ENCODE measurements at regions not wholly inside any gene's neighbourhood (a gene's known extent, or its start where the extent isn't known, plus 50 kb on each side); places are given as distances from the start of the nearest gene placed in this dataset.

DNA sequence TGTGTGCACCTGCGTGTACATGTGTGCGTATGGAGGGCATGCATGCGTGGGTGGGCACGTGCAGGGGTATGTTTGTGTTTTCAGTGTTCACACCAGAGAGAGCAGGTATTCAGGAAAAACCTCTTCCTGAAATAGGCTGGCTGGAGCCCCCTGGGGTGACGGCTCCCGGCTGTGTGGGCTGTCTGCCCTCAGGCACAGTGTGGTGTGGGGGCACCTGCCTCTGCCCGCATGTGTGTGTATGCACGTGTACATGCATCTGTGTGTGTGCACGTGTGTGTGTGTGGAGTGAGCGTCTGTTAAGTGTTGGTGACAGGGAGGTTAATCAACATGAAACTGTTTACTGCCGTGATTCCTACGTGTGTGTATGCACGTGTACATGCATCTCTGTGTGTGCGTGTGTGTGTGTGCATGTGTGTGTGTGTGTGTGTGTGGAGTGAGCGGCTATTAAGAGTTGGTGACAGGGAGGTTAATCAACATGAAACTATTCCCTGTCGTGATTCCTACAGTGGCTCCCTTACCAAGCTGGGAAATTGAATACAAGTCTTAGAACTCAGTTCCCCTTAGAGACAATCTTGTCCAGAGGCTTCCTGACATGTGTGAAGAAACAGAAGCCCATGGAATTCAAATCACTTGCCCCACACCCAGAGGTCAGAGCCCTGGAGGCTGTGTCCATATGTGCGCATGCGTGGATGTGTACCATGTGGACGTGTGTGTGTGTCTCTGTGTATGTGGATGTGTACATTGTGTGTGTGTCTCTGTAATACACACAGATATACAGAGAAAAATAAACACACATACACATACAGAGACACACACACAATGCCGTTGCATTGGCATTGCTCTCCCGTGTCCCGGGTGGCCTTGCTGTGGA, 372.4 kb upstream of the IRX4 start:
- Histone ChIP-seq H3K4me3 (no peak overlapping the region), H3K27me3 (replicated peaks; ENCODE audit: insufficient read depth) (no peaks in the 10 kb centered on the region)

DNA sequence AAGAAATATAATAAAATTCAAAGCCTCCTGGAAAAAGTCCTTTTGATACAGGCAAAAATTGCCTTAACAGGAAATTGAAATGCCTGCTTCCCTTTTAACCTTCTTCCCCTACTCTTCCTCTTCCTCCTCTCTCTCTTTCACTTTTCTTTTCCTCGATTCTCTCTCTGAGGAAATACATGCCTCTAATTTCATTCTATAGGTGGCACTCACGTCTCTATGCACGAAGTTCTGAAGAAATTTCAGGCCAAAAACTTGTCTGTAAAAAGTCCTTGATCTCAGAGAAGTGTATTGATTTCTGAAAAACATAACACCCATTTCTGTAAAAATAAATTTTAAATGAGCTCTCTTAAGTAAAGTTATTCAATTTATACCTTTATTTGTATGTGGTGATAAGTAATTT, 371.7 kb upstream of the IRX4 start:
- Histone ChIP-seq H3K9me3 (no peaks in the 10 kb centered on the region), H3K36me3 (no peaks in the 10 kb centered on the region), H3K27ac (no peak overlapping the region), H3K4me3 (no peak overlapping the region), H3K4me1 (ENCODE audit: control insufficient read depth in 1 of 2, low read depth in 2 of 2) (no peaks in the 10 kb centered on the region), H3K27me3 (replicated peaks; ENCODE audit: insufficient read depth) (no peaks in the 10 kb centered on the region)
- ATAC-seq (ENCODE audit: insufficient number of reproducible peaks, low FRiP score, low read depth) (no peak), DNase-seq (ENCODE audit: low spot score) (no peak)
- TF ChIP-seq, protein P1, sequence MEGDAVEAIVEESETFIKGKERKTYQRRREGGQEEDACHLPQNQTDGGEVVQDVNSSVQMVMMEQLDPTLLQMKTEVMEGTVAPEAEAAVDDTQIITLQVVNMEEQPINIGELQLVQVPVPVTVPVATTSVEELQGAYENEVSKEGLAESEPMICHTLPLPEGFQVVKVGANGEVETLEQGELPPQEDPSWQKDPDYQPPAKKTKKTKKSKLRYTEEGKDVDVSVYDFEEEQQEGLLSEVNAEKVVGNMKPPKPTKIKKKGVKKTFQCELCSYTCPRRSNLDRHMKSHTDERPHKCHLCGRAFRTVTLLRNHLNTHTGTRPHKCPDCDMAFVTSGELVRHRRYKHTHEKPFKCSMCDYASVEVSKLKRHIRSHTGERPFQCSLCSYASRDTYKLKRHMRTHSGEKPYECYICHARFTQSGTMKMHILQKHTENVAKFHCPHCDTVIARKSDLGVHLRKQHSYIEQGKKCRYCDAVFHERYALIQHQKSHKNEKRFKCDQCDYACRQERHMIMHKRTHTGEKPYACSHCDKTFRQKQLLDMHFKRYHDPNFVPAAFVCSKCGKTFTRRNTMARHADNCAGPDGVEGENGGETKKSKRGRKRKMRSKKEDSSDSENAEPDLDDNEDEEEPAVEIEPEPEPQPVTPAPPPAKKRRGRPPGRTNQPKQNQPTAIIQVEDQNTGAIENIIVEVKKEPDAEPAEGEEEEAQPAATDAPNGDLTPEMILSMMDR (IDR thresholded peaks at IDR 0.05) = no peak

More for the DNA sequence above, 372.4 kb upstream of the IRX4 start:
- TF ChIP-seq, protein P1 (IDR thresholded peaks at IDR 0.05) = no peak
- no peak for DNase-seq (ENCODE audit: low spot score)
- Histone ChIP-seq H3K27ac (no peak overlapping the region), H3K9me3 (no peaks in the 10 kb centered on the region), H3K4me1 (ENCODE audit: control insufficient read depth in 1 of 2, low read depth in 2 of 2) (no peaks in the 10 kb centered on the region), H3K36me3 (no peaks in the 10 kb centered on the region)
- no peak for ATAC-seq (ENCODE audit: insufficient number of reproducible peaks, low FRiP score, low read depth)

DNA sequence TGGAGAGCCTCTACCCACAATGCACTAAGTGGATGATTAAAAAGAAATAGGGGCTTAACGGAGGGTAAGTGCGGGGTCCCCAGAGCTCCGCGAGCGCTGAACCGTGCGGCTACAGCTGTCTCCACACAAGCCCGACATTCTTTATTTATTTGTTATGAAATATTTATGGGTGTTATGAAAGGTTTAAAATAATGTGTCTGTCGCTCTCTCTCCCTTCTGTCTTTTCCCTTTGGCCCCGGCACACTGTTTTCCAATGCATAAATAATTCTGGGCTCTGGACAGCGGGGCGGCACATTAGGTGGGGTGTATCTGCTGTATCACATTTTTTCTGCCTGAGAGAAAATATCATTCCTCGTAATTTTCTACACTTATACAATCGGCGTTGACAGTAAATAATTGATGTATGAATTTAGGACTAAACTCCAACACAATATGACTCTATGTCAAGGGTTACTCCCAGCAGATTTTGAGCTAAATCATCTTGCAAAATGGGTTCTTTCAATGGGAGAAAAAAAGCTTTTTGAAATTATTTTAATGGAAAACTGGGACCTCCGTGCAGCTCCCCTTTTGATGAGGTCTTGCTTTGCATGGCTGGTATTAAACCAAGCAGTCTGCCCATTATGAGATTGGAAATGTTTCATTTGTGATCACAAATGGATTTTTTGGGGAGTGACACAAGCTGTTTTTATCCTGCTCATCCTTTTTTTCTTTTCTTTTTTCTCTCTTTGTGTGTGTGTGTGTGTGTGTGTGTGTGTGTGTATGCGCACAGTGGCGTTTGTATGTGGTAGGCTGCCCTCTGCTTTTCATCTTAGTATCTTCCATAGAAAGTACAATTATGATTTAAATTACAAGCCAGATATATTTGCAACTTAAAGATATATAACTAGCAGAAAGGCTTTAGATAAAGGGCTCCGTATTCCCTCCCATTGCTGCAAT, 370.6 kb upstream of the IRX4 start:
- ATAC-seq (ENCODE audit: insufficient number of reproducible peaks, low FRiP score, low read depth) = no peak
- TF ChIP-seq, protein P1 (IDR thresholded peaks at IDR 0.05) = no peak
- no peak overlapping the region for H3K4me3 ChIP-seq
- no peak for DNase-seq (ENCODE audit: low spot score)
- no peaks in the 10 kb centered on the region for H3K4me1 ChIP-seq (ENCODE audit: control insufficient read depth in 1 of 2, low read depth in 2 of 2)
- no peak overlapping the region for H3K27ac ChIP-seq
- no peaks in the 10 kb centered on the region for H3K27me3 ChIP-seq (replicated peaks; ENCODE audit: insufficient read depth)
- H3K9me3 ChIP-seq = no peaks in the 10 kb centered on the region
- H3K36me3 ChIP-seq = no peaks in the 10 kb centered on the region

DNA sequence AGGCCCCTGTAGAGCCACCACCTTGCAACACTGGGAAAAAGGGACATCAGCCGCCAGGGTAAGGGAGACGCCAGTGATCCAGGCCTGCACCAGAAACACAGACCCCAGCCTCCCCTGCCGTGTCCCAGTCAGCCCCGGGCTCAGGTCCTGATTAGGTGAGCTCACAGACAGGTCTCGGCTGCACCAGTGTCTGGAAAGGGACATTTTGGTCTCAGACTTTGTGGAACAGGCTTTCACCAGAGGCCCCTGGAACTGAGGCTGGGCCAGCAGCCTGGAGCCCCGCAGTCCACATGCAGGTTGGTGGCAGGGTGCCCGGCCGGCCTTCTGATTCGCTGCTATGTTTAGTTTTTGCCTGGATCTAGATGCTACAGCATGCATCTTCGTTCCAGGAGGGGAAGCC, 369.0 kb upstream of the IRX4 start:
- Histone ChIP-seq H3K4me3 (no peak overlapping the region), H3K27me3 (replicated peaks; ENCODE audit: insufficient read depth) (no peaks in the 10 kb centered on the region), H3K27ac (no peak overlapping the region), H3K4me1 (ENCODE audit: control insufficient read depth in 1 of 2, low read depth in 2 of 2) (no peaks in the 10 kb centered on the region), H3K9me3 (no peaks in the 10 kb centered on the region), H3K36me3 (no peaks in the 10 kb centered on the region)
- no peak for DNase-seq (ENCODE audit: low spot score)
- no peak for ATAC-seq (ENCODE audit: insufficient number of reproducible peaks, low FRiP score, low read depth)
- TF ChIP-seq, protein P1 (IDR thresholded peaks at IDR 0.05) = no peak

DNA sequence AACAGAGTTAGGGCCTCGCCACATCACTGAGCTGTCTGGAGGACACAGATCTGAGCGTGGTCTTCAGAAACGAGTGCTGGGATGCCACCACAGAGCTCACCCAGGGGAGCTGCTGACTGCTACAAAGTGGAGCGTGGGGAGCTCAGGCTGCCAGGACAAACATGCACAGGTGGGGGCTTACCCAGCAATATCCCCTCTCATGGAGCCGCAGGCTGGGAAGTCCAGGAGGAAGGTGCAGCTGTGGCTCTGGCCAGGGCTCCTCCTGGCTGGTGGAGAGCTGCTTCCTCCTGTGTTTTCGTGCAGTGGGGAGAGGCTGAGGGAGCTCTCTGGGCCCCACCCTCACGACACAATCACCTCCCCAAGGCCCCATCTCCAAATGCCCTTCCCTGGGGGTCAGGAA, 368.6 kb upstream of the IRX4 start:
- TF ChIP-seq, protein P1 (IDR thresholded peaks at IDR 0.05) = no peak
- Histone ChIP-seq H3K9me3 (no peaks in the 10 kb centered on the region), H3K27me3 (replicated peaks; ENCODE audit: insufficient read depth) (no peaks in the 10 kb centered on the region), H3K27ac (no peak overlapping the region), H3K36me3 (no peaks in the 10 kb centered on the region), H3K4me1 (ENCODE audit: control insufficient read depth in 1 of 2, low read depth in 2 of 2) (no peaks in the 10 kb centered on the region), H3K4me3 (no peak overlapping the region)
- ATAC-seq (ENCODE audit: insufficient number of reproducible peaks, low FRiP score, low read depth) (no peak), DNase-seq (ENCODE audit: low spot score) (no peak)
